HFF-Myc (cell line): ENCODE measurements at regions not wholly inside any gene's neighbourhood (a gene's known extent, or its start where the extent isn't known, plus 50 kb on each side); places are given as distances from the start of the nearest gene placed in this dataset.
A peak's percentile ranks its signal among the peaks of the same experiment; 100 is the strongest.

ENCODE experiments used
- DNase-seq: peaks from one replicate; pipeline ENCODE4 v3.0.0-alpha.2; 2011; ENCODE audit warnings: low read depth; ENCODE audit errors: extremely low read depth
- H3K4me3 ChIP-seq: replicated peaks from 2 replicates; pipeline ENCODE4 v1.5.1; 2011; ENCODE audit warnings: low read depth, mild to moderate bottlenecking, control low read depth, low read length
- TF ChIP-seq, protein P1 (sequence below): IDR thresholded peaks from 2 replicates; pipeline ENCODE4 v1.5.1; 2012; ENCODE audit warnings: mild to moderate bottlenecking, low read depth, low read length, control low read depth; ENCODE audit errors: missing control alignments

DNA sequence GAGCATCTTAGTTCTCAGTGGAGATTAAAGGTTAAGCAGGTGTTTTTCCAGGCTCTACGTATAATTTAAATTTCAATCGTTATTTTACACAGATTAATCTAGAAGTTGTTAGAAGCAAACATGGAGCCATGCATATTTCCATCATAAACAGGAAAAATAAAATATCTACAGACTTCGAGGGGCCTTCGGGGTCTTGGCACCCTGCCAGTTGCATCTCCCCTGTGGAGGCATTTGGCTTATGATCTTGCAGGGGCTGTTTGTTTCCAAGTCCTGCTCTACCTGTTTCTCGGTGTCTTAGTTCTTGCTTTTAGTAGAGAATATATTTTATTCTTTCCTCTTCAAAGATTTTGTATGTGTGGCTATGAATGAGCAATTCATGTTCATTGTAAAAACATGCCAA lies 67.2 kb upstream of the FAM136A start:
- DNase-seq, result no peak
- TF ChIP-seq, protein P1, sequence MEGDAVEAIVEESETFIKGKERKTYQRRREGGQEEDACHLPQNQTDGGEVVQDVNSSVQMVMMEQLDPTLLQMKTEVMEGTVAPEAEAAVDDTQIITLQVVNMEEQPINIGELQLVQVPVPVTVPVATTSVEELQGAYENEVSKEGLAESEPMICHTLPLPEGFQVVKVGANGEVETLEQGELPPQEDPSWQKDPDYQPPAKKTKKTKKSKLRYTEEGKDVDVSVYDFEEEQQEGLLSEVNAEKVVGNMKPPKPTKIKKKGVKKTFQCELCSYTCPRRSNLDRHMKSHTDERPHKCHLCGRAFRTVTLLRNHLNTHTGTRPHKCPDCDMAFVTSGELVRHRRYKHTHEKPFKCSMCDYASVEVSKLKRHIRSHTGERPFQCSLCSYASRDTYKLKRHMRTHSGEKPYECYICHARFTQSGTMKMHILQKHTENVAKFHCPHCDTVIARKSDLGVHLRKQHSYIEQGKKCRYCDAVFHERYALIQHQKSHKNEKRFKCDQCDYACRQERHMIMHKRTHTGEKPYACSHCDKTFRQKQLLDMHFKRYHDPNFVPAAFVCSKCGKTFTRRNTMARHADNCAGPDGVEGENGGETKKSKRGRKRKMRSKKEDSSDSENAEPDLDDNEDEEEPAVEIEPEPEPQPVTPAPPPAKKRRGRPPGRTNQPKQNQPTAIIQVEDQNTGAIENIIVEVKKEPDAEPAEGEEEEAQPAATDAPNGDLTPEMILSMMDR, result no peak
- no peak overlapping the region for H3K4me3 ChIP-seq

DNA sequence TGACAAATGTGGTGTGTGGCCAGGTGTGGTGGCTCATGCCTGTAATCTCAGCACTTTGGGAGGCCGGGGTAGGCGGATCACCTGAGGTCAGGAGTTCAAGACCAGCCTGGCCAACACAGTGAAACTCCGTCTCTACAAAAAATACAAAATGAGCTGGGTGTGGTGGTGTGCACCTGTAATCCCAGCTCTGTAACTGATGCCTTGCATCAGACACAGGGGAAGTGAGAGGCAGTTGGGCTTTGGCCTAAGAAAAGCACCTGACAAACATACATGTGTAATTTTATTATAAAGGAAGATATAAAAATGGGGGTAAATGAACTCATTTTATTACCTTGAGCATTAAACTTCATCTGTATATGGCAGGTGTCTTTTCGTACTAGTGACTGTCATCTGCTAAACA lies 66.7 kb upstream of the FAM136A start:
- TF ChIP-seq, protein P1, result no peak
- DNase-seq, result no peak
- H3K4me3 ChIP-seq, result no peak overlapping the region

DNA sequence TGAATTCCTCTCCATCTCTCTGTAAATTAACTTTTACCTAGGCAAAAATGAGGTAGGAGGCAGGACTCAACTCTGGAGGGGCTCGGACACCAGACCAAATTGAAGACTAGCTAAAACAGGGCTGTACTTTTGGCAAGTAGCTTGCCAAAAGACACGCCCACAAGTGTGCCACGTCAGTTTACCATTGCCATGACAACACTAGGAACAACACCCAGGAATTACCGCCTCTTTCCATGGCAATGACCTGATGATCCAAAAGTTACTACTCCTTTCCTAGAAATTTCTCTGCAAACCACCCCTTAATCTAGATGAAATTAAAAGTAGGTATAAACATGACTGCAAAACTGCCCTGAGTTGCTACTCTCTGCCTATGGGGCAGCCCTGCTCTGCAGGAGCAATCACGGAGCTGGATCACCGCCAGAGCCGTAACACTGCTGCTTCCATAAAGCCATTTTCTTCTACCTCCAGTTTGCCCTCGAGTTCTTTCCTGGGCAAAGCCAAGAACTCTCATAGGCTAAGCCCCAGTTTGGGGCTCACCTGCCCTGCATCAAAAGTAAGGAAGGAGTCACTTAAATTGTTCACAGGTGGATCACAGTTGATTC lies 66.0 kb upstream of the FAM136A start:
- TF ChIP-seq, protein P1, result no peak
- DNase-seq, result peak; percentile 7
- no peak overlapping the region for H3K4me3 ChIP-seq

DNA sequence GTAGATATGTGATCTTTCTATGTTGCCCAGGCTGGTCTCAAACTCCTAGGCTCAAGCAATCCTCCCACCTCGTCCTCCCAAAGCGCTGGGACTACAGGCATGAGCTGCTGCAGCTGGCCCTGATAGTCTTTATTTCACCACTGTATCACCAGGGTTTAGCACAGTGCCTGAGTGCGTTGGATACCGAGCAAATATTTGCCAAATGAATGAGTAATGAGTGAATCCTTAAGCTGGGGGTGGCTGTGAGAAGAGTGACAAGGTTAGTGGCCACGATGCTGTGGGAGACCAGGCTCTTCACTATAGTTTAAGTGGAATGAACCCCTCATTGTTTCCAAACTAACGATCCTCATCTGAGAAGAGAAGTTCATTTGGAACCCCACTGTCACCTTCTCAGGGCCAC lies 60.8 kb upstream of the FAM136A start:
- H3K4me3 ChIP-seq, result no peak overlapping the region
- DNase-seq, result no peak
- TF ChIP-seq, protein P1, result no peak

DNA sequence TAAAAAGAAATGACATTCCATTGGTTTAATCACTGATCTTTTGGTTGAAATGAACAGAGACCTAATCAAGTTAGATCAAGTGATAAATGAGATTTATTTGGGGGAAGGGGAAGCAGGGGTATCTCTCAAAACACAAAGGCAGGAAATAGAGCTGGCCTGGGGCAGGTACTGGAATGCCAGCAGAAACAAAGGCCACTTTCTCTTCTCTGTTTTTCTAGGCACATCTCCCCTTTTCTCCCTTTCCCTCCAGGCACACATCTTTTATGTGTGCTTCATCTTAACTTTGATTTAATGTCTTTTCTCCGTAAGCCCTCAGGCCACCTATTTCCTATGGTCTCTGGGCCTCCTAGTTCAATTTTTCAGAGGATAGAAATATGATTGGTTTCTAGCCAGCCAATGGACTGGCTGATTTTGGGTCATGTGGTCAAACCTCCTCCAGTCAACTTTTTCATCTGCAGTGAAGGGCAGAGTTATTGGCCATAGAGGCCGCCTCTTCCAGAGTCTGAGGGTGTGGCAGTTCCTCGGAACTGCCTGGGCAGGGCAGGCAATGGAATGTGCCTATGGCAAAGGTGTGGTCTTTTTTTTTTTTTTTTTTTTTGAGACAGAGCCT lies 58.9 kb upstream of the FAM136A start:
- H3K4me3 ChIP-seq, result no peak overlapping the region
- DNase-seq, result no peak

DNA sequence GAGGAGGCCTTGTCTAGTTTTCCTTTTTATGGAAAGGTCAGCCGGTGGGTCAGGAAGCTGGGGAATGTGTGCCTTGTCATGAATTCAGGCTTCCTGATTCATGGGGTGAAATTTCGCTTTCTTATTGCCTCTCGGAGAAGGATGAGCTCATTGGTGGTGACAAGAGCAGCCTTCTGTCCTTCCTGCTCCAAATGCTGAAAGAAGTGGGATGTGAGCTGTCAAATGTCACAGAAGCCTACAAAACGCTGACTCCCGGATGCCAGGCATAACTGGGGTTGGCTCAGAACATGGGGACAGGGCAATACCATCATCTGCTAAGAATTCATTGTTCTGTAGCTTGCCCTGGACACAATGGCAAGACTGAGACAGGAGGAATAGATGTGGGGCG lies 55.8 kb upstream of the FAM136A start:
- DNase-seq, result no peak
- TF ChIP-seq, protein P1, result no peak
- H3K4me3 ChIP-seq, result no peak overlapping the region

More for the DNA sequence above, 58.9 kb upstream of the FAM136A start:
- TF ChIP-seq, protein P1, result no peak
